ENCODE measurements at regions not wholly inside any gene's neighbourhood (a gene's known extent, or its start where the extent isn't known, plus 50 kb on each side); places are given as distances from the start of the nearest gene placed in this dataset.
A peak's percentile ranks its signal among the peaks of the same experiment; 100 is the strongest.
"Not testable (repeated sequence)": the region's sequence is repeated elsewhere in the genome, so short reads cannot be mapped to it uniquely, and the experiment has no call there.

- DNase-seq: no peak
These were observed 278.0 kb downstream of the ZBBX start for GRCh38 chr3:167102071-167102470.

- DNase-seq: no peak
These were observed 279.4 kb downstream of the ZBBX start for GRCh38 chr3:167100651-167101050.

- no peak for DNase-seq
These were observed 279.9 kb downstream of the ZBBX start for GRCh38 chr3:167100200-167100599.

GRCh38 chr3:167095976-167096375 is 284.1 kb downstream of the ZBBX start:
- no peak for DNase-seq

DNA sequence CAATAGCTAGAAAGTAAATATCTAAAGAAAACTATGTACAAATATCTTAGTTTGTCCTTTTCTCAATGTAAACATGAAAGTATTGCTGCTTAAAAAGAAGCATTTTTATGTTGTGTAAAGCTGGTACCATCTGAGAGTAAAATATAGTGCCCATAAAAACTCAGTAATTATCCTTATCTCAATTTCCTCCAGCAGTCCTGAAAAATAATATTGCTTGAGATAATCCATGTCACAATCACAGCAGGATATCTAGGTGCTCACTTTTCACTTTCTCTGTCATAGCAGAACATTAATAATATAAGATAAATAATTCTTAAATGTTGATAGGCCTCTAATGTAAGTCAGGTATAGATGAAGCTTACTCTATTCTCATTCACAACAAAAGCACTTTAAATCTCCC is 285.5 kb downstream of the ZBBX start:
- no peak for DNase-seq

DNA sequence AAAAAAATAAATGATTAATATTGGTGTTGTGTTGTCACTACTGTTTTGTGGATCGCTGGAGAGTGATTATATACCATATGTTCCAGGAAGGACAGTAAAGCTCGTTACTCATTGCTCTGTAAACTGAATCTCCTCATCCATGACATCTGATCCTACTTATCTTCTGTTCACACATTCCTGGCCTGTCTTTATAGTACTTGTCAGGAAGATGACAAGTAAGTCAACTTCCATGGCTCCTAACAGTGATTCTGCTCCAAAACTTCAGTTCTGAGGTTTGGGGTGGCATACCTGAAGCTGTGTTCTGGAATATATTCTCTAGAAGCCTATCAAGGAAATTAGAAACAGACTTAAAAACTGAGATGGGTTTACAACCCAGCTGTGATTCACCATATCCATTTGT is 288.9 kb downstream of the ZBBX start:
- DNase-seq: no peak

- DNase-seq: no peak
These were observed 295.6 kb downstream of the ZBBX start for GRCh38 chr3:167084545-167084944.

DNA sequence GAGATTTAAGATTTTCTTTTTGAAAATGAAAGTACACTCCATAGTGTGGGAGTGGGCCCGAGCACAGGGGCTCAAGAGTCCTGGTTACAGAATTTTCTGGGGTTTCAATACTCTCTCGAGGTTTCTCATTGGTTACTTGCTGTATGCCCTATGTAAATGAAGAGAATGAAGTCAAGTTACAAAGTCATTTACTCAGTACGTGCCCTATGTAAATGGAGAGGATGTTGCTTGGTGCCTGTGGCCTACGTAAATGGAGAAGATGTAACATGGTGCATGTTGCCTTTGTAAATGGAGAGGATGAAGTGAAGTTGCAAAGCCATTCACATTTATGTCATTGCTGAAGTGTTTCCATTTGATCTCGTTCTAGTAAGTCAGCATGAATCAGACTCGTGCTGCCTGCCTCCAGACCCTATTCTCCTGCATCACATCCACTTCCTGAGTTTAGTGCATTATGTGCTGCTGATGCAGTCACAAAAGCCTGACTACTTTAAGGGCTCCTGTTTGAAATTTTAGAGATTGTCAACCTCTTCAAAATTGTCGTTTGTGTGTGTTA is 302.0 kb downstream of the ZBBX start:
- DNase-seq: no peak

DNA sequence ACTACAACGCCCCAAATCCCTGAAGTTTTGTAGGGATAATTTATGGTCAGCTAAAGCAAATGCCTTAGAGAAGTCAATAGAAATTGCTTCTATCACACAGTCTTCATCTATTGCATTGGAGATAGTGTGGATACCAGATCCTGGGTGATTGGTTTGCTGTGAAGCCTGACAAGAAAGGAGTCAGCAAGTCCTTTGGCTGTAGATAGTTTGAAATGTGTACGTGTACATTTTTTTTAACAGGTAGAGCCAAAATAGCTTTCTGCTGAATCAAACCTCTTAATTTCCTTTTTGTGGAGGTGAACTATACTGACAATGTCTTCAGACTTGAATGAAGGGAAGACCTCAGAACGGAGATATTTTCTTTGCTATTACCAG is 312.3 kb downstream of the ZBBX start:
- no peak for DNase-seq

DNA sequence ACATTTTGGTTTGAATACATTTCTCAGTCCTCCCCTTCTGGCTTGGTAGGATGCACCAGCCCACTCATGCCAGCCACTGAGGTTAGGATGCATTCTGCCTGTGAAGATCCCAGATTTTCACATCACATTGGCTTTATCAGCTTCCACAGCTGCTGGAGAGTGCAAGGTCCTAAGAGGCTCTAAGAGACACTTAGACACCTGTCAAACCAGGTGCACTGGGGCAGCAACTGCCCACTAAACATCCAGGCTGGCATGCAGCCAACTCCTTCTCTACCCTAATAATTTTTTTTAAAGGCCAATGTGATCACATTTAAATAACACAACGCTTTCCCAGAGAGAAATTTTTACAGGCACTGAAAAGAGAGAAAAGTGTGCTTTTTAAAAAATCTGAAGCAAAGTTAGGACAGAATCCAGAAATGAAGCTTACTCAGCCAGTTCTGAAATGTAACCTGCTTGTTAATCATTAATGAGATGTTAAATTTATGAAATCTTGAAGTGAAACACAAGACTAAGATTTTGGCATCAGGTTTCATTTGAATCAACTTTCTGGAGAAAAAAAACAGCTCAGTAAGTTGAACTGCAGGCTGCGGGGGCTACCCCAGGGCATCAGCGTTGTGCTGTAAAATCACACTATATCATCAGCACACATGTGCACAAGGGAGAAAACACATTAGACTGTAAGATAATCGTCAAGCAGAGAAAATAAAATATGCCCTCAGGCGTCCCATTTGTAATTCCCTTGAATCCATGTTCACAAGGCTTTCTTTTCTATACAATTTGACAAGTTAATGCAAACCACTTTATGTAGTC is 312.9 kb downstream of the ZBBX start:
- DNase-seq: no peak

- no peak for DNase-seq
These were observed 322.5 kb downstream of the ZBBX start for GRCh38 chr3:167057581-167057980.

GRCh38 chr3:167054926-167055325 is 325.2 kb downstream of the ZBBX start:
- no peak for DNase-seq

DNA sequence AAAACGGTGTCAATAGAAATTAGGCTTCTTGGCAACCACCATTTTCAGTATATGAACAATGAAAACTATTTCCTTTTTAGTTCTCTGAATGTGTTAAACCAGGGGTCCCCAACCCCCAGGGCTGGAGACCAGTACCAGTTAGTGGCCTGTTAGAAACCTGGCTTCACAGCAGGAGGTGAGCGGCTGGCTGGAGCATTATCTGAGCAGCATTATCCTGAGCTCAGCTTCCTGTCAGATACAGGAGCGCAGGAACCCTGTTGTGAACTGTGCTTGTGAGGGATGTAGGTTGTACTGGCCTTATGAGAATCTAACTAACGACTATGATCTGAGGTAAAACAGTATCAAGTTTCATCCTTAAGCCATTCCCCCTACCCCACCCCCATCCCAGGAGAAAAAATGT is 328.7 kb downstream of the ZBBX start:
- no peak for DNase-seq

DNA sequence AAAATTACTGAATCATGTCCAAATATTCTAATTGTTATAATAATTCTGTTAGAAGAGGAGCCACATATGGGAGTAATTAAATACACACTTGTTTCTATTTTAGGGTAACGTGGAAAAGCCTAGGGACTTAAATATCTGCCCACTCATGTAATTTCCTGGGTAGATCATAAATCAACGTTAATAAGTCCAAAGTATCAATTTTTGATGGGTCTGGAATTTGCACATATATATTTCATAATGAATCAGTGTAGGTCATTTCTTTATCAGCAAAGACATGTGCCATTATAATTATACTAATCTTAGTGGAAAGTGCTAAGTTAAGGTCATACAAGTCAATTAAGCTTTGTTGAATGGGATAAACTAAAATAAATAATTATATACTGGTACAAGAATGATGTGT is 346.2 kb downstream of the ZBBX start:
- no peak for DNase-seq

GRCh38 chr3:167032267-167032876 is 347.7 kb downstream of the ZBBX start:
- DNase-seq: peak; percentile 55

- no peak for DNase-seq
These were observed 348.6 kb downstream of the ZBBX start for GRCh38 chr3:167031364-167032049.

- no peak for DNase-seq
These were observed 349.9 kb downstream of the ZBBX start for GRCh38 chr3:167030082-167030725.

DNA sequence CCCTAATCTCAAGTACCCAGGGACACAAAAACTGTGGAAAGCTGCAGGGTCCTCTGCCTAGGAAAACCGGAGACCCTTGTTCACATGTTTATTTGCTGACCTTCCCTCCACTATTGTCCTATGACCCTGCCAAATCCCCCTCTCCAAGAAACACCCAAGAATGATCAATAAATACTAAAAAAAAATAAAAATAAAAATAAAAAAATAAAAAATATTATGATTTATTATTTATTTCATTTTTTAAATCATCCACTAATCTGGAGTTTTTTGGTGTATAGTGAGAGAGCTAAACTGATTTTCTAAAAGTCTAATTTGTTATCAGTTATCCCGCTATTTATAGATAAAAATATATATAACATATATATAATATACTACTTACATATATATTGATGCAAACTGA is 360.6 kb downstream of the ZBBX start:
- DNase-seq: not testable (repeated sequence)

DNA sequence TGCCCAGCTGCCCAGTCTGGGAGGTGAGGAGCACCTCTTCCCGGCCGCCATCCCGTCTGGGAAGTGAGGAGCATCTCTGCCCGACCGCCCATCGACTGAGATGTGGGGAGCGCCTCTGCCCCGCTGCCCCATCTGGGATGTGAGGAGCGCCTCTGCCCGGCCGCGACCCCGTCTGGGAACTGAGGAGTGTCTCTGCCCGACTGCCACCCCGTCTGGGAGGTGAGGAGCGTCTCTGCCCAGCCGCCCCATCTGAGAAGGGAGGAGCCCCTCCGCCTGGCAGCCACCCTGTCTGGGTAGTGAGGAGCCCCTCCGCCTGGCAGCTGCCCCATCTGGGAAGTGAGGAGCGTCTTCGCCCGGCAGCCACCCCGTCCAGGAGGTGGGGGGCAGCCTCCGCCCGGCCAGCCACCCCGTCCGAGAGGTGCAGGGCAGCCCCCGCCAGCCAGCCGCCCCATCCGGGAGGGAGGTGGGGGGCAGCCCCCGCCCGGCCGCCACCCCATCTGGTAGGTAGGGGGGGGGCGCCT is 361.4 kb downstream of the ZBBX start:
- DNase-seq: not testable (repeated sequence)

GRCh38 chr3:167012691-167013090 is 367.4 kb downstream of the ZBBX start:
- DNase-seq: no peak

DNA sequence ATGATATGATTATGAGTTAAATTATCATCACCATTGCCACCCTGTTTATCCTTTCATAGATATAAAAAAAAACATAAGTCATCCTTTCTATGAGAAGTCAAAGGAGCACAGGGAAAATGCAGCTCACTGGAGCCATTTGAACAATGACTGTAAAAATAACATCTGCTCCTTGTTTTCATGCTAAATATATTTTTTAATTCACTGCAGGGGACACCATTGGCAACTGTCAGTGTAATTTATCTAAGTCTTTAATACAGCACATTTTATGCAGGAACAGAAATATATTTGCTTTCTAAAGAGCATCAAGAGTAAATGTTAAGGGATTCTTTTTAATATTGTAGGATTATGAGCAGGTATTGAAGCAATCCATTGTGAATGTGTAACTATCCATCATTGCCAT is 371.3 kb downstream of the ZBBX start:
- DNase-seq: no peak

- no peak for DNase-seq
These were observed 378.7 kb downstream of the ZBBX start for GRCh38 chr3:167001374-167001773.

GRCh38 chr3:166993015-166993630 is 387.0 kb downstream of the ZBBX start:
- DNase-seq: no peak

Data from NCI-H1048 (cell line).